CD4-positive, alpha-beta T cell (primary cell): ENCODE measurements at regions not wholly inside any gene's neighbourhood (a gene's known extent, or its start where the extent isn't known, plus 50 kb on each side); places are given as distances from the start of the nearest gene placed in this dataset.

ENCODE experiments used
- ATAC-seq: fragments of 200-7000 bp; cut with Tn5 transposase; one replicate; pipeline ENCODE4 v1.10.0; 2022; ENCODE audit warnings: mild to moderate bottlenecking; ENCODE audit not compliant: poor library complexity
- CTCF ChIA-PET: fragments of 350-600 bp; sonication (Branson Sonifier 250); formaldehyde crosslinking; loops from one replicate; lab custom pipeline; 2021; ENCODE audit warnings: antibody characterized with exemption, inconsistent platforms; lab: Charles Lee
- POLR2A ChIA-PET: fragments of 350-600 bp; sonication (Branson Sonifier 250); formaldehyde crosslinking; loops from one replicate; lab custom pipeline; 2021; ENCODE audit warnings: antibody characterized with exemption, inconsistent platforms; lab: Charles Lee
- DNase-seq, 14 experiments: peaks; one replicate each; pipeline ENCODE4 v3.0.0-alpha.2; 2013 to 2020; ENCODE audit warnings: mixed read lengths in 2 of 14
- H3K27ac ChIP-seq, 2 donors: one replicate each; pipeline versions ENCODE4 v1.5.1 to v1.7.0; 2013; ENCODE audit warnings: low read length in 2 of 2, low read depth in 1 of 2, mild to moderate bottlenecking in 1 of 2
- H3K27me3 ChIP-seq, 2 experiments: 1 replicate in 1 of 2; 2 replicates in 1 of 2; pipeline versions ENCODE4 v1.6.1 to v1.7.0; 2013; ENCODE audit warnings: low read length in 2 of 2, control low read depth in 1 of 2, mild to moderate bottlenecking in 1 of 2, moderate library complexity in 1 of 2; ENCODE audit not compliant: insufficient read depth in 2 of 2, control insufficient read depth in 1 of 2
- H3K36me3 ChIP-seq: one replicate; pipeline ENCODE4 v1.6.1; 2013; ENCODE audit warnings: low read length, control low read depth; ENCODE audit not compliant: insufficient read depth
- H3K4me1 ChIP-seq: one replicate; pipeline ENCODE4 v1.6.1; 2013; ENCODE audit warnings: low read length, control low read depth; ENCODE audit not compliant: insufficient read depth
- H3K4me3 ChIP-seq: one replicate; pipeline ENCODE4 v1.5.1; 2013; ENCODE audit warnings: mild to moderate bottlenecking, low read length, moderate library complexity
- H3K9me3 ChIP-seq, 2 experiments: 1 replicate in 1 of 2; 2 replicates in 1 of 2; pipeline versions ENCODE4 v1.6.1 to v1.7.0; 2013; ENCODE audit warnings: low read length in 2 of 2, mild to moderate bottlenecking in 2 of 2, control low read depth in 1 of 2, moderate library complexity in 1 of 2; ENCODE audit not compliant: control insufficient read depth in 1 of 2, insufficient read depth in 1 of 2
- H3K27ac Mint-ChIP-seq: one replicate; pipeline ENCODE4 v1.8.0; 2020; ENCODE audit warnings: mixed read lengths
- H3K27me3 Mint-ChIP-seq: one replicate; pipeline ENCODE4 v1.8.0; 2021; ENCODE audit warnings: mixed read lengths
- H3K36me3 Mint-ChIP-seq: one replicate; pipeline ENCODE4 v1.8.0; 2021; ENCODE audit warnings: low read depth, mixed read lengths
- H3K4me1 Mint-ChIP-seq: one replicate; pipeline ENCODE4 v1.8.0; 2021; ENCODE audit warnings: low read depth, mixed read lengths
- H3K4me3 Mint-ChIP-seq: one replicate; pipeline ENCODE4 v1.8.0; 2020; ENCODE audit warnings: mild to moderate bottlenecking, mixed read lengths
- H3K9me3 Mint-ChIP-seq: one replicate; pipeline ENCODE4 v1.8.0; 2020; ENCODE audit warnings: mixed read lengths
- CTCF ChIP-seq: fragments of 200-600 bp; IDR thresholded peaks from one replicate; pipeline ENCODE4 v1.8.0; 2022; ENCODE audit warnings: antibody characterized with exemption, mild to moderate bottlenecking
- intact Hi-C, 2 experiments: fragments of 100-400 bp; cut with DNase I in 1 of 2; cut with micrococcal nuclease in 1 of 2; formaldehyde crosslinking; loops; one replicate each; pipeline versions ENCODE4 v1.15.1 to v1.9.0; 2023 to 2025; cut with DNase I, micrococcal nuclease

GRCh38 chr15:62488387-62488786, 323.3 kb upstream of the C2CD4B start:
- no peaks in the 10 kb centered on the region for H3K4me1 ChIP-seq
- TF ChIP-seq CTCF = no peak
- no peak overlapping the region for H3K4me3 ChIP-seq
- Mint-ChIP-seq H3K4me1 (no peaks in the 10 kb centered on the region), H3K4me3 (no peak overlapping the region), H3K27ac (no peak overlapping the region), H3K27me3 (peaks cover 14% of the 10 kb centered on the region), H3K36me3 (no peaks in the 10 kb centered on the region), H3K9me3 (no peaks in the 10 kb centered on the region)
- ChIA-PET POLR2A (no interaction called here), CTCF (no interaction called here)
- H3K9me3 ChIP-seq = no peaks in the 10 kb centered on the region
- H3K27ac ChIP-seq = no peak overlapping the region
- ATAC-seq = no peak
- H3K36me3 ChIP-seq = no peaks in the 10 kb centered on the region
- no peak for DNase-seq
- intact Hi-C loops = no loop called here
- H3K27me3 ChIP-seq = no peaks in the 10 kb centered on the region

GRCh38 chr15:62491642-62492041, 326.6 kb upstream of the C2CD4B start:
- ChIA-PET CTCF (no interaction called here), POLR2A (no interaction called here)
- Histone ChIP-seq H3K9me3 (no peaks in the 10 kb centered on the region), H3K36me3 (no peaks in the 10 kb centered on the region), H3K27ac (no peak overlapping the region), H3K4me1 (no peaks in the 10 kb centered on the region), H3K27me3 (no peaks in the 10 kb centered on the region), H3K4me3 (no peak overlapping the region)
- H3K36me3 Mint-ChIP-seq = no peaks in the 10 kb centered on the region
- H3K27me3 Mint-ChIP-seq = peaks cover 14% of the 10 kb centered on the region
- intact Hi-C loops = no loop called here
- no peaks in the 10 kb centered on the region for H3K4me1 Mint-ChIP-seq
- no peak for ATAC-seq
- no peaks in the 10 kb centered on the region for H3K9me3 Mint-ChIP-seq
- H3K27ac Mint-ChIP-seq = no peak overlapping the region
- no peak overlapping the region for H3K4me3 Mint-ChIP-seq
- no peak for DNase-seq
- TF ChIP-seq CTCF = no peak

GRCh38 chr15:62492900-62493299, 327.8 kb upstream of the C2CD4B start:
- intact Hi-C loops = no loop called here
- Mint-ChIP-seq H3K4me1 (no peaks in the 10 kb centered on the region), H3K27ac (no peak overlapping the region), H3K9me3 (no peaks in the 10 kb centered on the region), H3K27me3 (peaks cover 13% of the 10 kb centered on the region), H3K36me3 (no peaks in the 10 kb centered on the region), H3K4me3 (no peak overlapping the region)
- CTCF ChIA-PET = no interaction called here
- POLR2A ChIA-PET = no interaction called here
- H3K4me3 ChIP-seq = no peak overlapping the region
- no peak overlapping the region for H3K27ac ChIP-seq
- no peak for ATAC-seq
- no peaks in the 10 kb centered on the region for H3K27me3 ChIP-seq
- TF ChIP-seq CTCF = no peak
- no peaks in the 10 kb centered on the region for H3K9me3 ChIP-seq
- DNase-seq = no peak
- no peaks in the 10 kb centered on the region for H3K36me3 ChIP-seq
- no peaks in the 10 kb centered on the region for H3K4me1 ChIP-seq
